ENCODE measurements at regions not wholly inside any gene's neighbourhood (a gene's known extent, or its start where the extent isn't known, plus 50 kb on each side); places are given as distances from the start of the nearest gene placed in this dataset.

GRCh38 chr7:40986351-40986873 is 716.5 kb downstream of the INHBA start:
- H2AFZ ChIP-seq (ENCODE audit: low read depth): no peak overlapping the region

GRCh38 chr7:40983111-40983510 is 719.8 kb downstream of the INHBA start:
- CTCF ChIA-PET: interaction anchor here (0.9 to 1.3 kb wide), 2 partner anchors 20 kb away, joined by 4 read pairs; no protein-coding TSS in a partner anchor
- DNase-seq: no peak
- Histone ChIP-seq H3K79me2 (ENCODE audit: insufficient read depth) (no peaks in the 10 kb centered on the region), H3K9me3 (no peaks in the 10 kb centered on the region), H3K4me3 (ENCODE audit: low read depth in 2 of 2, low read length in 1 of 2) (no peak overlapping the region), H3K36me3 (replicated peaks in 1 of 2; ENCODE audit: control insufficient read depth in 1 of 2, insufficient read depth in 2 of 2, low read length in 1 of 2) (no peaks in the 10 kb centered on the region), H3K4me2 (no peak overlapping the region), H3K27me3 (ENCODE audit: insufficient read depth) (no peaks in the 10 kb centered on the region), H4K20me1 (ENCODE audit: insufficient read depth) (no peaks in the 10 kb centered on the region), H3F3A (replicated peaks; ENCODE audit: insufficient read depth) (no peaks in the 10 kb centered on the region), H3K9ac (no peak overlapping the region), H2AFZ (ENCODE audit: low read depth) (no peak overlapping the region), H3K27ac (ENCODE audit: low read depth in 2 of 2, low read length in 1 of 2) (no peak overlapping the region), H3K9me2 (no peaks in the 10 kb centered on the region), H3K4me1 (ENCODE audit: control insufficient read depth in 1 of 2, insufficient read depth in 2 of 2, low read depth in 1 of 2, low read length in 1 of 2) (peaks cover 2 to 5% of the 10 kb centered on the region in 2 experiments; a peak in 2 of 4 replicates)
- POLR2A ChIA-PET: no interaction called here
- 72% methylated on average over 5 of the region's 5 CpGs for WGBS (ENCODE audit: low lambda C conversion rate)
- no peak for TF ChIP-seq FOSL2 (IDR thresholded peaks at IDR 0.05; ENCODE audit: borderline replicate concordance, low read depth)

More at GRCh38 chr7:40986351-40986873, 716.5 kb downstream of the INHBA start:
- H3K9me3 ChIP-seq: no peaks in the 10 kb centered on the region
- ChIA-PET POLR2A (no interaction called here), CTCF (no interaction called here)
- no peaks in the 10 kb centered on the region for H3K36me3 ChIP-seq (replicated peaks in 1 of 2; ENCODE audit: control insufficient read depth in 1 of 2, insufficient read depth in 2 of 2, low read length in 1 of 2)
- no peak for TF ChIP-seq IRF3 (IDR thresholded peaks at IDR 0.05; ENCODE audit: low read depth, low read length)
- no peak for TF ChIP-seq USF2 (IDR thresholded peaks at IDR 0.05; ENCODE audit: borderline replicate concordance, low read depth, low read length)
- no peak for TF ChIP-seq EP300 (IDR thresholded peaks at IDR 0.05; ENCODE audit: borderline replicate concordance in 1 of 2, low read depth in 1 of 2, low read length in 1 of 2)
- no peak for TF ChIP-seq SMC3 (IDR thresholded peaks at IDR 0.05; ENCODE audit: low read depth, low read length)
- TF ChIP-seq USF1 (IDR thresholded peaks at IDR 0.05; ENCODE audit: borderline replicate concordance, low read depth): no peak
- no peak for TF ChIP-seq MXI1 (IDR thresholded peaks at IDR 0.05; ENCODE audit: low read depth, low read length)
- no peak for TF ChIP-seq ELF1 (IDR thresholded peaks at IDR 0.05)
- TF ChIP-seq FOXJ3 (CRISPR knock-in tag; IDR thresholded peaks at IDR 0.05): no peak
- TF ChIP-seq RXRA (IDR thresholded peaks at IDR 0.05; ENCODE audit: borderline replicate concordance, low read depth): no peak
- TF ChIP-seq YY1 (IDR thresholded peaks at IDR 0.05; ENCODE audit: low read depth): no peak
- no peak for TF ChIP-seq POLR2AphosphoS5 (IDR thresholded peaks at IDR 0.05; ENCODE audit: low read depth, low read length)
- no peak for TF ChIP-seq TEAD4 (IDR thresholded peaks at IDR 0.05; ENCODE audit: borderline replicate concordance, insufficient read depth)
- TF ChIP-seq FOXM1 (IDR thresholded peaks at IDR 0.05; ENCODE audit: low read depth): no peak
- TF ChIP-seq TCF12 (IDR thresholded peaks at IDR 0.05): no peak
- no peak for TF ChIP-seq SIN3A (IDR thresholded peaks at IDR 0.05; ENCODE audit: borderline replicate concordance, low read depth, low read length)
- TF ChIP-seq EZH2phosphoT487 (IDR thresholded peaks at IDR 0.05; ENCODE audit: borderline replicate concordance, low read depth): no peak
- TF ChIP-seq CHD2 (IDR thresholded peaks at IDR 0.05; ENCODE audit: low read length, partially characterized antibody): no peak
- TF ChIP-seq NRF1 (IDR thresholded peaks at IDR 0.05; ENCODE audit: low read depth, low read length): no peak
- H3K4me1 ChIP-seq (ENCODE audit: control insufficient read depth in 1 of 2, insufficient read depth in 2 of 2, low read depth in 1 of 2, low read length in 1 of 2): peaks cover 0 to 5% of the 10 kb centered on the region in 2 experiments; a peak in 1 of 4 replicates
- no peaks in the 10 kb centered on the region for H3F3A ChIP-seq (replicated peaks; ENCODE audit: insufficient read depth)
- no peak overlapping the region for H3K9ac ChIP-seq
- no peak overlapping the region for H3K4me2 ChIP-seq
- no peak overlapping the region for H3K4me3 ChIP-seq (ENCODE audit: low read depth in 2 of 2, low read length in 1 of 2)
- DNase-seq: no peak
- no peaks in the 10 kb centered on the region for H3K79me2 ChIP-seq (ENCODE audit: insufficient read depth)
- H3K27ac ChIP-seq (ENCODE audit: low read depth in 2 of 2, low read length in 1 of 2): peak overlapping the region in 1 of 2 experiments; percentile 66; a peak in 2 of 4 replicates
- 72% methylated on average over 7 of the region's 7 CpGs for WGBS (ENCODE audit: low lambda C conversion rate)
- no peaks in the 10 kb centered on the region for H4K20me1 ChIP-seq (ENCODE audit: insufficient read depth)
- H3K27me3 ChIP-seq (ENCODE audit: insufficient read depth): no peaks in the 10 kb centered on the region
- no peaks in the 10 kb centered on the region for H3K9me2 ChIP-seq

Measured in SK-N-SH (cell line).